ENCODE measurements at regions not wholly inside any gene's neighbourhood (a gene's known extent, or its start where the extent isn't known, plus 50 kb on each side); places are given as distances from the start of the nearest gene placed in this dataset.

- TF ChIP-seq CTCF (IDR thresholded peaks at IDR 0.05; ENCODE audit: low read depth, low read length, missing control alignments) = no peak
- no peak overlapping the region for H3K4me3 ChIP-seq (replicated peaks; ENCODE audit: low read depth, low read length)
- no peak for DNase-seq (ENCODE audit: extremely low read depth, low read depth)
Observed at GRCh38 chr3:103388214-103388613, 953.4 kb downstream of the ZPLD1 start.

- DNase-seq (ENCODE audit: extremely low read depth, low read depth) = no peak
- no peak overlapping the region for H3K4me3 ChIP-seq (replicated peaks; ENCODE audit: low read depth, low read length)
Observed at GRCh38 chr3:103389356-103389755, 954.5 kb downstream of the ZPLD1 start.

GRCh38 chr3:103393395-103394186, 958.8 kb downstream of the ZPLD1 start:
- no peak overlapping the region for H3K4me3 ChIP-seq (replicated peaks; ENCODE audit: low read depth, low read length)
- no peak for TF ChIP-seq CTCF (IDR thresholded peaks at IDR 0.05; ENCODE audit: low read depth, low read length, missing control alignments)
- no peak for DNase-seq (ENCODE audit: extremely low read depth, low read depth)

More at GRCh38 chr3:103389356-103389755, 954.5 kb downstream of the ZPLD1 start:
- TF ChIP-seq CTCF (IDR thresholded peaks at IDR 0.05; ENCODE audit: low read depth, low read length, missing control alignments) = no peak

GRCh38 chr3:103403191-103403590, 968.4 kb downstream of the ZPLD1 start:
- no peak for TF ChIP-seq CTCF (IDR thresholded peaks at IDR 0.05; ENCODE audit: low read depth, low read length, missing control alignments)
- no peak overlapping the region for H3K4me3 ChIP-seq (replicated peaks; ENCODE audit: low read depth, low read length)
- no peak for DNase-seq (ENCODE audit: extremely low read depth, low read depth)

GRCh38 chr3:103406320-103406850, 971.6 kb downstream of the ZPLD1 start:
- no peak for DNase-seq (ENCODE audit: extremely low read depth, low read depth)
- TF ChIP-seq CTCF (IDR thresholded peaks at IDR 0.05; ENCODE audit: low read depth, low read length, missing control alignments) = no peak
- H3K4me3 ChIP-seq (replicated peaks; ENCODE audit: low read depth, low read length) = no peak overlapping the region

GRCh38 chr3:103410231-103410630, 975.4 kb downstream of the ZPLD1 start:
- DNase-seq (ENCODE audit: extremely low read depth, low read depth) = no peak
- H3K4me3 ChIP-seq (replicated peaks; ENCODE audit: low read depth, low read length) = no peak overlapping the region
- no peak for TF ChIP-seq CTCF (IDR thresholded peaks at IDR 0.05; ENCODE audit: low read depth, low read length, missing control alignments)

Measured in HFF-Myc (cell line).